NCI-H1092 (cell line): ENCODE measurements at regions not wholly inside any gene's neighbourhood (a gene's known extent, or its start where the extent isn't known, plus 50 kb on each side); places are given as distances from the start of the nearest gene placed in this dataset.
"Not testable (repeated sequence)": the region's sequence is repeated elsewhere in the genome, so short reads cannot be mapped to it uniquely, and the experiment has no call there.

Source experiments
- DNase-seq: peaks from one replicate; lab custom pipeline; 2025; lab: John Stamatoyannopoulos, UW

DNA sequence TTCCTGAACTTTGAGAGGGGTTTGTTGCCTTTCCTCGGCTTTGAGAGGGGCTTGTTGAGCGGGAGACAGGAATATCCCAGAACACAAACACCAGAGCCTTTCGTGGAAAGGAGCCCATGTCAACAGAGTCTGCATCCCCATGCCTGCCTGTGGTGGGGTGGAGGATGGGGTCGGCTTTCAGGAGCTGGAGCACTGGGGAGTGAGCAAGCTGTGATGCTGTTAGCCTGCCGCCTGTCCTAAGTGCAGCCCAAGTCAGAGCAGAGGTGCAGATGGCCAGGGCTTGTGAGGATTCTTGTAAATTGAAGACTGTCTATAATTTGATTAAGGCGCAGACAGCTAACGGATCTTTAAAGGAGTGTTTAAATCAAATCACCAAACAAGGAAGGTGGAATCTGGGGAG is 103.3 kb upstream of the ANK2 start:
- no peak for DNase-seq

GRCh38 chr4:112947616-112948015 is 101.8 kb upstream of the ANK2 start:
- DNase-seq = no peak

GRCh38 chr4:112951362-112952312 is 97.8 kb upstream of the ANK2 start:
- DNase-seq = no peak

DNA sequence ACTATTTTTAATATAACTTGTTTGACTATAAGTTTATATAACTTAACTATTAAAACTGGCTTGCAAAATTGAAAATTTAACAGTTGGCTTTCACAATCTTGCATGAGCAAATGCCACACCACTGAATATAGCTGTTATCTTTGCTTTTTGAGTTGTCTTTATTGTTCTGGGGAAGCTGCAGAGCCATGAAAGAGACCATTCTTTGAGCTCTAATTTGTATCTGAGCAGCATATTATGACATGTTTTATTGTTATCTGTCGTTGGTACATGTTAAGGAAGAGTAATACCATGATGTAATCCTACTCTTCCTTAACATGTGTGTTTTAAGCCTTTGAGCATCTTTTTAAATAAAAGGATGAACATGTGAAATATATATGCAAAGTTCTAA is 97.1 kb upstream of the ANK2 start:
- no peak for DNase-seq

DNA sequence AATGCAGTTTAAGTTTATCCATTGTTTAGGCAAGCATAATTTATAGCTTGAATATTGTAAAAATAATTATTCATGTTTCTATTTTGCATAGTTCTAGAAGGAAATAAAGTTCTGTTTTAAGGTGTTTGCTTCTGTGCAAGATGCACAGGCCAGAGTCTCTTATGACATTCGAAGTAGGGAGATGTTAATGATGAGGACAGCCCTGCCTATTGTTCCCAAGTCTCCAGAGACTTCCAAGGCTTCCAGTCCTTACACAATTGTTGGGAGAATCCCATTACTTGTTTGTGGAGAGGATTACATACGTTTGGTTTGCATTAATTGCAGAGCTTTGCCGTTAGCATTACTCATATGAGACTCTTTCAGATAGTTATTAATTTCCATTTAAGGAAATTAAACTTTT is 96.2 kb upstream of the ANK2 start:
- no peak for DNase-seq

- no peak for DNase-seq
Measured at GRCh38 chr4:112954286-112954685, 95.2 kb upstream of the ANK2 start.

DNA sequence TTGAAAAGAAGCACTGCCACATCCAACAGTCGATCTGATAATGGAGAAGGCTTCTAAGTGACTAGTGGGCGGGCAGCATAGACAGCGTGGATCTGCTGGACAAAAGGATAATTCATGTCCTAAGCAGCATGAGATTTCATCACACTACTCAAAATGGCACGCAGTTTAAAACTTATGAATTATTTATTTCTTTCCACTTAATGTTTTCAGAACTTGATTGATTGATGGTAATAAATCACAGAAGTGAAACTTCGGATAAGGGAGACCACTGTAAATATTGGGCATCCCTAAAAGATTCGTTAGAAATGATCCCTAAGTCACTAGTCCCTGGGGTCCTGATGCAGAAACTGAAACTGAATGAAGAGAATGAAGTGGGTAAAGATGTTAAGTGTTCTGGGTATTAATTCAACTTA is 93.0 kb upstream of the ANK2 start:
- no peak for DNase-seq

- not testable (repeated sequence) for DNase-seq
Measured at GRCh38 chr4:112957764-112958163, 91.7 kb upstream of the ANK2 start.

DNA sequence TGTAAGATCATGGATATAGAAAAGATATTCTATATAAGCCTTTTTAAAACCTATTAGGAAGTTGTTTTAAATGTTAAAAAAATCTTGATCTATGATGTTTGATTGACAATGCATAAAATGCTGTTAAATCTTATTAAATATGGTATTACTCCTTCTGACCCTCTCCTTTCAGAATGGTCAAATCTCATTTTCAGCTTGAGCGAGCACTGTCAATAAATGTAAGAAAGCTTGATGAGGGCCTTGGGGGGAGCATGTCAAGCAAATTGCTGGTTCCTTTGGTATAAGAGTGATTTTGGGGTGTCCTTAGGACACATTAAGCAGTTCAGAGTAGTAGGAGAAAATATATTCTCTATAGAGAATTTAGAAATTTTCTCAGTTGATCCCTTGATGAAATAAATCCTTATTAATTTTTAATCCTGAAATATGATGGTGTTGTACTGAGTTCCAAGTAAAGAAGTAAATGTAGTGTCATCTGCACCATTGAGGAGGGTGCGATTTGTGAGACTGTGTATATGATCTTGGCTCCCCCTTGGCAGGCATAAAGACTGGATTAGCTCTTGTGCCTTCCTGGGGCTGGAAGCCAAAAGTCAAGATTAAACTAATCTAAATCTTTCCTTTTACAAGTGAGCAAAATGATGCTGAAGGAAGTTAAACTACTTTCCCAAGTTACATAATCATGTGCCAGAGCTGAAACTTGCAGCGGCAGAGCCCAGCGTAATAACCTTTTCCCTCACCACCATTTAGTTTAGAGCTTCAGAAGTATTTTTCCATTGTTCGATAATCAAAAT is 82.6 kb upstream of the ANK2 start:
- no peak for DNase-seq

- no peak for DNase-seq
Measured at GRCh38 chr4:112968451-112969159, 80.8 kb upstream of the ANK2 start.

DNA sequence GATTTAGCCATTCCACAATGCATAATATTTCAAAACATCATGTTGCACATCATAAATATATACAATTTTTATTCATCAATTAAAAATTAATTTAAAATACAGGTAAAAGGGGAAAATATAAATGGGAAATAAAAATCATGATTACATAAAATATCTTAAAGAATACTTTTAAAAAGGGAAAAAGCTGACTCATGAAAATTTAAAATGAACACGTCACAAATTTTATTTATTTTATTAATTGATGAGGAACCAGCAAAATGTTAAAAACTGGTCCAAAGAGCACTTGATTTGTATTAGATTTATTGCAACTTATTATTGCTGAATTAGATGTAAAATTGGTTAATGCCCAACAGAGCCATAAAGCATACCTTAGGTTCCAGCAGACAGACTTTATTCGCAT is 78.5 kb upstream of the ANK2 start:
- DNase-seq = no peak

DNA sequence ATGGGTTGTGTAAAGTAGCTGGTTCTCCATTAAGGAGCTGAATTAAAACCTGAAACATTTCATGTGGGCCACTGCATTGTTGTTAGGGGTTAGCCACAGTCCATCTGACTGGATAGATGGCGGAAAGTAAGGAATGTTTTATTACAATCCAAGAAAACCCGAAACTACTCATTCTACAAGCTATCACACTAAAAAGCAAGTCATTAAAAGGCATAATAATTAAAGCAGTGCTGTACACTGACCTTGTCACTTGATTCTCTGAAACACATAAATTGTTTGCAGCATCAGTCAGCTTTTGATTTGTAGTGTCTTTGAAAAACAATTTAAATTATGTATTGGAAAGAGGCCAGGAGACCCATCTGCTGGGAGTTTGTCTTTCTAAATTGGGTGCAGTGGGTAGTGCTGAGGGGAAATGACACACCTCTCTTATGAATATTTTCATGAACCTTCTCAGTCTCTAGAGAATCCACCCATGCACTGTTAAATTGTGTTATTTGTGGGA is 75.7 kb upstream of the ANK2 start:
- DNase-seq = no peak

DNA sequence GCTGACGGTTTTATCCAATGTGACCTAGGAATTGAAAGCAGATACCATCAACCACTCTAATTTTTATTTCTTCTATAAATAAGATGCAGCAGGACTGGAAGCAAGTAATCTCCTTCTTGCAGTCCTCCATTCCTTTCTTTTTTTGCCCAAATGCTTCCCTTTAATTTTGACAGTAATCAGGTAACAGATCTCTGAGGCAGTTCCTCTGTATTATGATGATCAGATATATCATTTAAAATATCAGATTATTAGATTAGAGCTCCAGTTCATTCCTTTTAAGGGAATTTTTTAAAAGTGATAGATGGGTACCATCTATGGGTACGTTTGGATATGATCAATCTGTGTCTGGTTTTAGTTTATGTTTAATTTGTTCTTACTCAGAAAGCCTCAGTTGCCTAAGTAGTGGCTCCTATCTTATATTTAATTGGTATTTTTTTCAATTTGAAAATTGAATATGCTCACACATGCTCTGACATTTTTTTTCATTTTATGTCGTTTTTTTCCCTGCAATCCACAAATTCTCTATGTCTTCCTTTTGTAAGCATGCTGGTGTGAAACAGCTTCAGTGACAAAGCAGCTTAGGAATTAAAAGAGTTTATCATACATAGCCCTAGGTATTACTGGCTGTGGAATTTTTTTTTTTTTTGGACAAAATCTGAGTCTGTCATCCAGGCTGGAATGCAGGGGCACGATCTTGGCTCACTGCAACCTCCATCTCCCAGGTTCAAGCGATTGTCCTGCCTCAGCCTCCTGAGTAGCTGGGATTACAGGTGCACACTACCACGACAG is 73.7 kb upstream of the ANK2 start:
- DNase-seq = no peak

DNA sequence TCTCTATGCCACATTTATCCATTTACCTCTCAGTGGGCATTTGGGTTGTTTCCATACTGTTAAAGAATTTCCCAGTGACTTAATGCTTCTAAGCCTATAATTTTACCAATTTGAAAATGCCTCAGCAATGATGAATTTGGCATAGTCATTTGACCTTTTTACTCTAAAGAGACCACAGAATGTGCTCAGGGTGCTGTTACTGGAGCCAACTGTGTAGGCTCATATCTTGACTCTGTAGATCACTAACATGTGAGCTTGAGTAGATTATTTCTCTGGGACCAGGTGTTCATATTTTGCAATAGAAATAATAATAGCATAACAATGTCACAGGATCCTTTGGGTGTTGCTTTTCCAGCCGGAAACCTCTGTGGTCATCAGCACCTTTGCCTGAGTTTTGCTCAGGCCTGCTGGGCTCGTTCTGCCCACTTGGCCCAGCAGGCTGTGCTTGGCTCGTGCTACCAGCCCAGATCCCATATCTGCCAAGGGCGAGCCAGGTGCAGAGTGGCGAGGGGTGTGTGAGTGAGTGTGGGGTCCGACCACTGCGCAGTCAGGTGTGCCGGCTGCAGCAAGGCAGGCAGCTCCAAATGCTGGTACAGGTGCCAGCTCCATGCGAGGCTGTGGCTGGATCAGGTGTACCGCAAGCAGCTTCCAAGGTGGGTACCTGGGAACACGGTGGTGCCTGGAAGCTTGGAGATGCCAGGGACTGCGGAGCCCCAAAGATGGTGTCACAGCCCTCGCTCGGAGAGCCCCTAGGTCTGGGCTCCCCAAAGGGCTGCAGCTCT is 70.6 kb upstream of the ANK2 start:
- DNase-seq = no peak

- DNase-seq = no peak
Measured at GRCh38 chr4:112979881-112980421, 69.5 kb upstream of the ANK2 start.

- DNase-seq = no peak
Measured at GRCh38 chr4:112982680-112983079, 66.8 kb upstream of the ANK2 start.

DNA sequence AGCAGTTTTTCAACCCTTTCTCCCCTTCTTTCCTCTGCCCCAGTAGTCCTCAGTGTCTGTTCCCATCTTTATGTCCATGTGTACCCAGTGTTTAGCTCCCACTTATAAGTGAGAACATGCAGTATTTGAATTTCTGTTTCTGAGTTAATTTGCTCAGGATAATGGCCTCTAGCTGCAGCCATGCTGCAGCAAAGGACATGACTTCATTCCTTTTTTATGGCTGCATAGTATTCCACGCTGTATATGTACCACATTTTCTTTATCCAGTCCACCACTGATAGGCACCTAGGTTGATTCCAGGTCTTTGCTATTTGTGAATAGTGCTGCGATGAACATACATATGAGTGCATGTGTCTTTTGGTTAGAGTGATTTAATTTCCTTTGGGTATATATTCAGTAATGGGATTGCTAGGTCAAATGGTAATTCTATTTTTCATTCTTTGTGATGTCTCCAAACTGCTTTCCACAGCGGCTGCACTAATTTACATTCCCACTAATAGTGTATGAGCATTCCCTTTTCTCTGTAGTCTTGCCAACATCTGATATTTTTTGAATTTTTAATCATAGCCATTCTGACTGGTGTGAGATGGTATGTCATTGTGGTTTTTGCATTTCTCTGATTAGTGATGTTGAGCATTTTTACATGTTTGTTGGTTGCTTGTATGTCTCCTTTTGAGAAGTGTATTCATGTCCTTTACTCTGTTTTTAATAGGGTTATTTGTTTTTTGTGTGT is 54.6 kb upstream of the ANK2 start:
- no peak for DNase-seq
